Ectodermal cell (in vitro differentiated cells): ENCODE measurements at regions not wholly inside any gene's neighbourhood (a gene's known extent, or its start where the extent isn't known, plus 50 kb on each side); places are given as distances from the start of the nearest gene placed in this dataset.

Experiments used
- H3K27ac ChIP-seq: 2 replicates; pipeline ENCODE4 v1.7.0; 2013; ENCODE audit warnings: mild to moderate bottlenecking, low read depth, low read length; ENCODE audit not compliant: insufficient read depth, poor library complexity, severe bottlenecking
- H3K27me3 ChIP-seq: 2 replicates; pipeline ENCODE4 v1.7.0; 2013; ENCODE audit warnings: mild to moderate bottlenecking, low read length; ENCODE audit not compliant: insufficient read depth, control insufficient read depth, poor library complexity, severe bottlenecking
- H3K36me3 ChIP-seq: one replicate; pipeline ENCODE4 v1.7.0; 2013; ENCODE audit warnings: low read length; ENCODE audit not compliant: control insufficient read depth, insufficient read depth
- H3K4me1 ChIP-seq: one replicate; pipeline ENCODE4 v1.7.0; 2013; ENCODE audit warnings: low read length; ENCODE audit not compliant: control insufficient read depth, insufficient read depth
- H3K4me3 ChIP-seq: 2 replicates; pipeline ENCODE4 v1.7.0; 2013; ENCODE audit warnings: low read depth, low read length, control low read depth; ENCODE audit not compliant: insufficient read depth
- H3K9me3 ChIP-seq: 2 replicates; pipeline ENCODE4 v1.7.0; 2013; ENCODE audit warnings: mild to moderate bottlenecking, low read length, moderate library complexity; ENCODE audit not compliant: control insufficient read depth
- WGBS, 2 experiments: methylation state at CpG; one replicate each; pipeline ENCODE4 v1.1.7; 2013; ENCODE audit warnings: missing lambda C conversion rate in 2 of 2; 5-methylcytosine and 5-hydroxymethylcytosine counted together

DNA sequence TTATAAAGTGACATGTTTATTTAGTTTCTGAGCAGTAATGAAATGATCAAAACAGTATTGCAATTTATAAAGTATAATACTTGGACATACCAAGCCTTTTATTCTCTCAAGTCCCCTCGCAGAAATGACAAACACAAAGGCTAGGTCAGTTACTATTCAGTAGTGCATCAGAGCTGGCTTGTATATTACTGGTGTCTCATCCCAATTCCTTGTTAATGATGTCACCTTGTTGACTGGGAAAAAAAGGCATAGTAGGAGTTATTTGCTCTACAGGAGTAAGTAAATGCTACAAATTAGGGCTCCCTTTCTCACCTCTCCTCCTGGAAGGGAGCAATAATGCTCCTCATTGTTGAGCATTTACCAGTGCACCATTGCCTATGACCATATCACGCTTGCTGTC lies 317.6 kb downstream of the CHL1 start:
- Histone ChIP-seq H3K4me1 (no peaks in the 10 kb centered on the region), H3K4me3 (no peak overlapping the region), H3K9me3 (peaks cover 4% of the 10 kb centered on the region), H3K27ac (no peak overlapping the region), H3K27me3 (no peaks in the 10 kb centered on the region), H3K36me3 (no peaks in the 10 kb centered on the region)
- 71 to 86% methylated on average over 2 of the region's 2 CpGs for WGBS, 2 experiments

DNA sequence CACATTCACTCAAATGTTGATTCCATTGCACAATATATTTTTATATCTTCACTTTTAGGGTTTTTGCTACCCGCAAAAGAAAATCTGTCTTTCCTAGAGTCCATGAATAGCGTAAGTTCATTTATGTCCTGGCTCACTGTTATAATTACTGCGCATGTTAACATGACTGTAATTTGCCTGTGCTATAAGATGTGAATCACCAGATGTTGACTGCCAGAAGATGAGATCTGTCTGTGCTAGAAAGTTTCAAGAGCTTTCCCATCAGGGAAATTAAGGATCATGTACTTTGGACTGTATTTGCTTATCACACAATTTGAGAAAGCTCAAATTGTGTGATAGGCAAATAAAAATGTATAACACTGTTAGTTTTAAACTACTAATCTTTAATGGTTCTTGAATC lies 322.5 kb downstream of the CHL1 start:
- no peak overlapping the region for H3K4me3 ChIP-seq
- no peaks in the 10 kb centered on the region for H3K9me3 ChIP-seq
- no peaks in the 10 kb centered on the region for H3K4me1 ChIP-seq
- H3K27me3 ChIP-seq = no peaks in the 10 kb centered on the region
- no peaks in the 10 kb centered on the region for H3K36me3 ChIP-seq
- WGBS, 2 experiments = 88 to 93% methylated on average over 3 of the region's 3 CpGs
- H3K27ac ChIP-seq = no peak overlapping the region

DNA sequence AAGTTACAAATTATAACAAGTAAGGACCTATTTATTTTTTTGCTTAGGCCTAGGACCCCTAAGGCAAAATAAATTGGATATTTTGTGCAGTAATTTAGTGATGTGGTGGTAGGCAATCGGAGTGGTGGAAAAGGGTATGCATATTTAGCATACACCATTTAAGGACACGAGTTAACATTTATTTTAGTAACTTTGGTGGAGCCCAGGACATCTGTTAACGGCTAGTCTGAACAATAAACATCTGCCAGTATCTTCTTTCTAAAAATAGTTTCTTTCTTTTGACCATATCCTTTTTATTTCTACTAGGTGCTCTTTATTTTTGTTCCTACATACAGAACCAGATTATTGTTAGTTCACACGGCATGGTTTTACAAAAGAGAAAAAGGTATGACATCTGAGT lies 326.3 kb downstream of the CHL1 start:
- WGBS, 2 experiments = 68 to 80% methylated on average over 4 of the region's 4 CpGs
- no peaks in the 10 kb centered on the region for H3K36me3 ChIP-seq
- no peaks in the 10 kb centered on the region for H3K27me3 ChIP-seq
- H3K9me3 ChIP-seq = no peaks in the 10 kb centered on the region
- no peaks in the 10 kb centered on the region for H3K4me1 ChIP-seq
- no peak overlapping the region for H3K4me3 ChIP-seq
- H3K27ac ChIP-seq = no peak overlapping the region

DNA sequence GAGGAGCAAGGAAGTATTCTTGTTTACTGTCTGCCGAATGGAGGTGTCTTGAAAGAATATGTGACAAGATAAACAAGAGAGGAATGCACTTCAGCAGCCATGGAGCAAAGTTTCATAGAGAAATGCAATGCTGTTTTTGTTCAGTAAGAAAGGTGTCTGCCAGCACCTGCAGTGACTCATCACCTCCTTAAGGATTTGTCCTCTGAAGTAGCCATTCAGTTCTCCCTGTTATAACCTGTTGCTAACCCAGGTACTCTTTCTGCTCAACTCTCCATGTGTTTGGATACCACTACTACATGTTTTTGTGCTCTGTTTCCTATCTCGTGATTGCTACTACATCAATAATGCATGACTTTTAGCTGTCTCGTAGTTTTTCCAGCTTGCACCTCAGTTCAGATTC lies 328.9 kb downstream of the CHL1 start:
- Histone ChIP-seq H3K4me3 (no peak overlapping the region), H3K36me3 (no peaks in the 10 kb centered on the region), H3K27ac (no peak overlapping the region), H3K9me3 (no peaks in the 10 kb centered on the region), H3K4me1 (no peaks in the 10 kb centered on the region), H3K27me3 (no peaks in the 10 kb centered on the region)
- 80 to 92% methylated on average over 3 of the region's 3 CpGs for WGBS, 2 experiments

DNA sequence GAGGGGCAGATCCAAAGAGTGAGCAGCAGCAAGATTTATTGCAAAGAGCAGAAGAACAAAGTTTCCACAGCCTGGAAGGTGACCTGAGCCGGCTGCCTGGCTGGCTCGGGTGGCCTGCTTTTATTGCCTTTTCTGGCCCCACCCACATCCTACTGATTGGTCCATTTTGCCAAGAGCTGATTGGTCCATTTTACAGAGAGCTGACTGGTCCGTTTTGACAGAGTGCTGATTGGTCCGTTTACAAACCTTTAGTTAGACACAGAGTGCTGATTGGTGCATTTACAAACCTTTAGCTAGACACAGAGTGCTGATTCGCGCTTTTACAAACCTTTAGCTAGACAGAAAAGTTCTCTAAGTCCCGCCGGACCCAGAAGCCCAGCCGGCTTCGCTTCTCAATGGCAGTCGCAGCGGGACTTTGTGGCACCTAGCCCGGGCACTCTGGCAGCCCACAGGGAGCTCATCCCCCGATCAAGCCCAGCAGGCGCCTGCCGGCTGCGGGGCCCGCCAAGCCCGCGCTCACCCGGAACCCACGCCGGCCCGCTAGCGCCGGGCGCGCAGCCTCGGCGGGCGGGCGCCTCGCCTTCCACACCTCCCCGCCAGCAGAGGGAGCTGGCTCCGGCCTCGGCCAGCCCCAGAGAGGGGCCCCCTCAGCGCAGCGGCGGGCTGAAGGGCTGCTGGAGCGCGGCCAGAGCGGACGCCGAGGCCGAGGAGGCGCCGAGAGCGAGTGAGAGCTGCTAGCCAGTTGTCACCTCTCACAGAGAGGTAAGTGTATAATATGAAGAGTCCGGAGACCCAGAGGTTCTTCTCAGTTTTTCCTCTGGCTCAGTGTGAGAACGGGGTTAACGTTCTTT lies 339.2 kb downstream of the CHL1 start:
- H3K4me3 ChIP-seq = no peak overlapping the region
- WGBS, 2 experiments = 88 to 90% methylated on average over 51 of the region's 51 CpGs
- no peaks in the 10 kb centered on the region for H3K27me3 ChIP-seq
- H3K36me3 ChIP-seq = no peaks in the 10 kb centered on the region
- no peaks in the 10 kb centered on the region for H3K4me1 ChIP-seq
- no peak overlapping the region for H3K27ac ChIP-seq
- H3K9me3 ChIP-seq = no peaks in the 10 kb centered on the region

DNA sequence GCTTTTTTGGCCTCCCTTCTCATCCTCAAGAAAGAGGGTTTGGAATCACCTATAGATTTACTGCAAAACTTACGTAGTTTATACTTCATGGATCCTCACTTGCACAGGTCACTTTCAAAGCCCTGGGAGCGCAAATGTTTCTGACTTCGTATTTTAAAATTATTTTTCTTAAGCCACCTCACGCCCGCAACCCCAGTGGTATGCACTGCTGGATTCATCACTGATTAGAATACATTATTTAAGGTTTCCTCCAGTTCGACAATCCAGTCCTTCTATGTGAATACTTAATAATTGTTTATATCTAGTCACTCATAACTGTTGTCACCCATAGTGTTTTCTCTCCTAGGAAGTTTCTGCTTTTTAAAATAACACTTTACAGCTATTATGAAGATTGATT lies 339.9 kb downstream of the CHL1 start:
- no peaks in the 10 kb centered on the region for H3K4me1 ChIP-seq
- H3K4me3 ChIP-seq = no peak overlapping the region
- no peaks in the 10 kb centered on the region for H3K9me3 ChIP-seq
- no peak overlapping the region for H3K27ac ChIP-seq
- no peaks in the 10 kb centered on the region for H3K36me3 ChIP-seq
- WGBS, 2 experiments = 86 to 93% methylated on average over 5 to 6 of the region's 6 CpGs
- no peaks in the 10 kb centered on the region for H3K27me3 ChIP-seq

DNA sequence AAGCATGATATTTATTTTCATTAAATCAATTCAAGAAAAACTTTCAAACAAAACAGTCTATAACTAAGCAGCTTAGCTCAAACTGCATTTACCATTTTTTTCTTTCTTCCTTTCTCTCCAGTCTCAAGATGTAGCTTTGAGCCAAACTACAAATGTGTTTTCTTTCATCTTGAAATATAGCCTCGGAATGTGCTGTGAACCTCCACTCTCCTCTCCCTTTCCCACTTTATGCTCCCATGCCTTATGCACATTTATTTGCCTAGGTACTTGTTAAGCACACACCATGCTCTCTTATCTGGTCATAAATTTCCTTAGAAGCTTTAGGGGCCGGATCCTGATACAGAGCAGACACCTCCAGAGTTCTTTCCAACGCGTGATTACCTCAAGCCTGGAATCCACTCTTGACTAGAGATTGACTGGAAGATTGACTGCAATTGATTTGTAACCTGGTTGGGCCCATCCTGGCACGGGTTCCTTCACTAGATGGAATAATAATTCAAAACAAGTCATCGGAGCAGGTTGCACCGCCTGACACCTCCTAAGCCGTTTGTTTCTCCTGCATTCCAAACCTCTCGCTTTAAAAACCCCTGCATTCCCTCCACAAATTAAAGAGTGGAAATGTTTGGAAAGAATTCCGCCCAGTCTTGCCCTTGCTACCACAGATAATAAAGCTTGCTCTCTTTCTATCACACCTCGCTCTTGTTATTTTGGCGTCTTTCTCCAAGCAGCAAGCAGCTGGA lies 344.7 kb downstream of the CHL1 start:
- Histone ChIP-seq H3K4me1 (no peaks in the 10 kb centered on the region), H3K9me3 (peaks cover 3% of the 10 kb centered on the region), H3K27me3 (no peaks in the 10 kb centered on the region), H3K4me3 (no peak overlapping the region), H3K36me3 (no peaks in the 10 kb centered on the region), H3K27ac (no peak overlapping the region)
- WGBS, 2 experiments = 85 to 88% methylated on average over 12 of the region's 12 CpGs

DNA sequence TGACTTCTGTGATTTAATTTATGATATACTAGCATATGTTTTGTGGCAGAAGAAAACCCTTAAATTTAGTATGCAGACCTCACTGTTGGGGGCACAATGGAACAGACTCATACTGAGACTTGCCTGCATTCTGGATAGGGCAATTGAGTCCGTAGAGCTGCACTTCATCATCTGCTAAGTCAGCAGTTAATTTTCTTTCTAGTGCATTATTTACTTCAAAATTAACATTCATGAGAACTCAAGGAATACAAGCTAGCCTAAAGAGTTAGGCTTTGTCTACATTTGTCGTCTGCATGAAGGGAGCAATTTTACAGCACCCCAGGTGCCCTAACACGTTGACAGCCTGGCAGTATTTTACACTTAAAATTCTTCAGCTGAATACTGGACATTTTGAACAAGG lies 345.5 kb downstream of the CHL1 start:
- WGBS, 2 experiments = 60 to 68% methylated on average over 3 of the region's 3 CpGs
- peaks cover 3% of the 10 kb centered on the region for H3K9me3 ChIP-seq
- no peaks in the 10 kb centered on the region for H3K27me3 ChIP-seq
- no peak overlapping the region for H3K4me3 ChIP-seq
- no peak overlapping the region for H3K27ac ChIP-seq
- no peaks in the 10 kb centered on the region for H3K36me3 ChIP-seq
- no peaks in the 10 kb centered on the region for H3K4me1 ChIP-seq

DNA sequence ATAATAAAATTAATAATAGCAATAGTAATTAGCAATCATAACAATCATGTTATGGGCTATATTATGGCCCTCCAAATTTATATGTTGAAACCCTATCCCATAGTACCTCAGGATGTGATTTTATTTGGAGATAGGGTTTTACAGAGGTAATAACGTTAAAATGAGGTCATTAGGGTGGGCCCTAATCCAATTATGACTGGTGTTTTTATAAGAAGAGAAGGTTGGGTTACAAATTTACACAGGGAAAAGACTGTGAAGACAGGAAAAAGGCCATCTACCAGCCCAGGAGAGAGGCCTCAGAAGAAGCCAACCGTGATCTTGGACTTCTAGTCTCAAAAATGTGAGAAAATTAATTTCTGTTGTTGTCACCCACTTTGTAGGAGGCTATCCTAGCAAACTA lies 353.1 kb downstream of the CHL1 start:
- H3K4me1 ChIP-seq = no peaks in the 10 kb centered on the region
- H3K36me3 ChIP-seq = no peaks in the 10 kb centered on the region
- WGBS, 2 experiments = 57 to 58% methylated on average over 2 of the region's 2 CpGs
- no peak overlapping the region for H3K27ac ChIP-seq
- H3K27me3 ChIP-seq = no peaks in the 10 kb centered on the region
- peaks cover 3% of the 10 kb centered on the region for H3K9me3 ChIP-seq
- no peak overlapping the region for H3K4me3 ChIP-seq

DNA sequence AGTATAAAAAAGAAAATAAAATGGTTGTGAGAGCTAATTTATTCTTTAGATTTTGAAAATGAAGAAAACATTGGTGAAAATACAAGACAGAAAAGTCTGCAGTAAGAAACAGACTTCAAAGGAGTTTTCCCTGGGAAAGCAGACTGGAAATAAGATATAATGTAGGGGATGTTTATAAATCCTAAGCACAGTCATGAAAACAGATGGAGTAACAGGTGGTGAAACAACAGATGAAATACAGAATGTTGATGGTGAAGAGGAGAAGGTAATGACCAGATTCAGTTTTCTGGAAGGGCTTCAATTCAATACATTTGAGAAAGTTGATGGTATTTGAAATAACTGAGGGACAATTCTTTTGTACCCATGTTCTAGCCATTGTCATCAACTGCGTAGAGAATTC lies 353.9 kb downstream of the CHL1 start:
- Histone ChIP-seq H3K9me3 (peaks cover 6% of the 10 kb centered on the region), H3K27me3 (no peaks in the 10 kb centered on the region), H3K4me1 (no peaks in the 10 kb centered on the region), H3K4me3 (no peak overlapping the region), H3K27ac (no peak overlapping the region), H3K36me3 (no peaks in the 10 kb centered on the region)
- WGBS, 2 experiments = 80 to 87% methylated on average over 1 of the region's 1 CpG
